HT1080 (cell line): ENCODE measurements at regions not wholly inside any gene's neighbourhood (a gene's known extent, or its start where the extent isn't known, plus 50 kb on each side); places are given as distances from the start of the nearest gene placed in this dataset.

Experiments used
- DNase-seq: peaks from one replicate; pipeline ENCODE4 v3.0.0-alpha.2; 2015; ENCODE audit warnings: low read depth

DNA sequence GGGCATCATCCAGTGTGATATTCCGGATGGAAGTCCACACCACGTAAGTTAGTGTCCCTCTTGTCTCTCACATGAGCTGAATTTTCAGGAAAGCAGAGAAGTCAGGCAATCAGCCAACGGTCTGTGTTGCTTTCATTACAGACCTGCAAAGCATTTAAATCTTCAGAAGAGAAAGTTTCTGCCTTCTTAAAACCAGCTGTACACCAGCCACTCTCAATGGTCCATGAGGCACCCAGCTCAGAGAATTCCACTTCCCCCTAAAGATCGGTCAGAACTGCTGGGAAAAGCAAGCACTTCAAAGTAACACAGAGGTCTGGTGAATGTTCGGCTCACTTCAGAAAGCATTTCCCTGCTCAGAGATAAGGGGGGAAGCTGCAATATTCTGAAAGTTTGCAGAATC lies 903.7 kb downstream of the EPHA3 start:
- no peak for DNase-seq

- no peak for DNase-seq
These were observed 904.2 kb downstream of the EPHA3 start for GRCh38 chr3:90011596-90011995.

DNA sequence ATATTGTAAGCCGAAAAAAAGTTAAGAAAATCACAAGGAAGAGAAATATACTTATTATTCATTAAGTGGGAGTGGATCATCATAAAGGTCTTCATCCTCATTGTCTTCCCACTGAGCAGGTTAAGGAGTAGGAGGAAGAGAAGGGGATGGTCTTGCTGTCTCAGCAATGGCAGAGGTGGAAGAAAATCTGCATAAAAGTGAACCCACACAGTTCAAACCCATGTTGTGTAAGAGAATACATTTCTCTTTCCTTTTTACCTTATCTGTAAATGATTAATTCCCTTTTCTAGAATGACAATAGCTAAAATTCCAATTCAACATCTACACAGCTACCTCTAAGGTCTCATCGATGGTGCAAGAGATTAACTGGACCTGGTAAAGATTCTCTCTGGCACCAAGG lies 904.6 kb downstream of the EPHA3 start:
- no peak for DNase-seq

- peak; percentile 4 for DNase-seq
These were observed 908.4 kb downstream of the EPHA3 start for GRCh38 chr3:90015688-90016356.

DNA sequence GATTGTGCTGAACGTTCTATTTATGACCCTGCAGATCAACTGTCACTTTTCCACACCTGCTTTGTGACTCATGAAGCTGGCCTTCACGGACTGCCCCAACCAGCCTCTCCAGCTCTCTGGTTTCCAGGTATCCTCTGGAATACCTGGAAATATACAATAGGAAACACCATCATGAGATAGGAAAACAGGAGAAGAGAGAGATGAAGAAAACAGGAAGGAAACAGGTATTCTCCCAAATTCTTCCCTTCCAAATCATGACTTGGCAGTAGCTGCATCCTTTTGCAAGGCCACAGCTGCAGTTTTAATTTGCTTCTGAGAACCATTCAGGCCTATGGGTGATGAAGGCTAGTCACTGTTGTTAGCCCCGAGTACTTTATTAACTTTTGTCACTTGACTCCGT lies 909.1 kb downstream of the EPHA3 start:
- no peak for DNase-seq

DNA sequence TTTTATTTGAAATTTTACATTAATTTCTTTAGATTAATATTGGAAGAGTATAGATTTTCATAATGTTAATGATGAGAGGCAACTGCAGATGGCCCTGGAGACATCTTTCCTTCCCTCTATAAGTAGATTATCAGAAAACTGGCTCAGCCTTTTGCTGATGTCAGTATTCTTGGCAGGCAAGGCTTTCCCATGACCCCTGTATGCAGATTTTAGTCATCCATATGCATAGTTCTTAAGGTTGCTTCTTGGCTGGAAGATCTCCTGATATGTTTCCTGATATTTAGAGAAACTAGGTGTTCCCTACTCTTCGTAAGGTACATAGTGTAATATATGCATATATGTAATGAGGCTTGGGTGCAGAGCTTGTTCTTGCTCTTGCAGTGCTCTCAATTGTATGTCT lies 911.4 kb downstream of the EPHA3 start:
- DNase-seq = no peak

DNA sequence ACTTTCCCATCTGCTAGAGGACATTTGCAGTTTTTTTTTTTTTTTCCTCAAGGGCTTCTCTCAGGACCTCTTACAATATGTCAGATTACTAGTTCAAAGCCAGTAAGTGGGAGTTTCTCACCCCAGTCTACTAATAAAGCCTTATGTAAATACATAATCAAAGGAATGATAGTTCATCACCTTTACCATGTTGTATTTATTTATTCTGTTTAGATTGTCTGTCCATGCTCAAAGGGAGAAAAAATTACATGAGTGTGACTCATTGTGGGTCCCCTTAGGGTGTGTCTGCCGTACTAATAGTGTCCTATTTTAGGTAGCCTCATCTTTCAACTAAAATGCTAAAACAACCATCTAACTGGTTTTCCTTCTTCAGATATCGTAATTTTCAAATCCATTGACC lies 917.6 kb downstream of the EPHA3 start:
- DNase-seq = no peak

DNA sequence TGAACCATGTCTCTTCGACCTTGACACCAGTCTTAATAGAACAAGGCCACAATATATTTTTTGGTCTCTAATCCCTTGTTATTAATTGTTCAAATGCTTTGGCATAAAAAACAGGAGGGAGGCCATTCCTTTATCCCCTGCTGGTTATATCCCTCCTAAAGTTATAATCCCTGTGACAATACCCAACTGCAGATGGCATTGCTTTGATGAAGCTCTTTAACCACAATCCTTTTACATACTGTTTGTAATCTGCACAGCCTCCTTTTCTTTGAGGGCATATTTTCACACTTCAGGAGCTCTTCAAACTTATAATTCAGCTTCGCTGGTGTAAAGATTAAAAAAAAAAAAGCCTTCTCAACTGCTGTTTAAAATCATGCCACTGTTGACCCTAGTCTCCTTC lies 919.0 kb downstream of the EPHA3 start:
- no peak for DNase-seq

GRCh38 chr3:90031121-90031520 lies 923.7 kb downstream of the EPHA3 start:
- no peak for DNase-seq

DNA sequence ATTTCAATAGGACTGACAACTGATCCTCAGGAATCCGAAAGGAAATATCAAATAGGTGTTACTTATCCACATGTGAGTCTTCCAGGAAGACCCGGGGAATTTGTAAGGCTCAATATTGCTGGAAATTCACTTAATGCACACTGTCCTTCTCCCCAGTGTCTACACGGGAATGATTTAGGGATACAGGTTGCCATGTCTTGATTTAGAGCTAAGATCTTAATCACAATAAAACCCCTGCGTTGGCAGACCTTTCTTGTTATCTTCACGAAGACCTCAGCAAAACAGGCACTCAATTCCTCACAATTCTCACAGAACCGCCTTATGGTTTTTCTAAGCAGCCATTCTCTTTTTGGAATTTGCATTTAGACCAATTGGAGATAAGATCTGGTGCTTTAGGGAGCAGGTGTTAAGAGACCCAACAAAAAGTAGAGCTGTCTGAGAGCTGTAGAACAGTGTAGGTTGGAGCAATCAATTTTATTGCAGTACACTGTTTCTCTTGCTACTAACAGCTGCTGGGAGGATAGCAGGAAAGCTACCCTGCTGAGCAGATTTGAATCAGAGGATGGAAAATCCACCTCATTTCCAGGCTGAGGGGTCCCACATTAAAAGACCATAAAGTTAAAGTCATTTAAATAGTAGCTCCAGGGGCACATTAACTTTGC lies 925.7 kb downstream of the EPHA3 start:
- no peak for DNase-seq

- DNase-seq = no peak
These were observed 926.6 kb downstream of the EPHA3 start for GRCh38 chr3:90034038-90034437.

- no peak for DNase-seq
These were observed 928.2 kb downstream of the EPHA3 start for GRCh38 chr3:90035643-90036042.

GRCh38 chr3:90036939-90037469 lies 929.6 kb downstream of the EPHA3 start:
- no peak for DNase-seq

- no peak for DNase-seq
These were observed 932.6 kb downstream of the EPHA3 start for GRCh38 chr3:90039994-90040393.

- no peak for DNase-seq
These were observed 933.1 kb downstream of the EPHA3 start for GRCh38 chr3:90040554-90040953.

DNA sequence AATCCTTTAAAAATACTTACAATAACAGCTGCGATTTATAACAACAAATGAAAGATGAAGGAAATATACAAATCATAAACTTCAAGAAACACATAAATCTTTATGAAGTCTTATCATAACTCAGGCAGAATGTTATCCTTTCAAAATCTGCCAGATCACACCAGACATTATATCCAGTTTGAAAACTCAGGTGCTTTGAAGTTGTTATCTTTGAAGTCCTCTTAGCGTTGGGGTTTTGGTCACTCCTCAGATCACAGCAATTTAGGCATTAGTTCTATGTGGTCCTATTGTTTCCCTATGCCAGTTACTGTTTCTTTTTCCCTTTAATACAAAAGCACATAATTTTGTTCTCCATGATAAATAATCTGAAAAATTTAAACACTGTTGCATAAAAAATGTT lies 934.6 kb downstream of the EPHA3 start:
- no peak for DNase-seq

GRCh38 chr3:90043287-90043686 lies 935.9 kb downstream of the EPHA3 start:
- DNase-seq = no peak

DNA sequence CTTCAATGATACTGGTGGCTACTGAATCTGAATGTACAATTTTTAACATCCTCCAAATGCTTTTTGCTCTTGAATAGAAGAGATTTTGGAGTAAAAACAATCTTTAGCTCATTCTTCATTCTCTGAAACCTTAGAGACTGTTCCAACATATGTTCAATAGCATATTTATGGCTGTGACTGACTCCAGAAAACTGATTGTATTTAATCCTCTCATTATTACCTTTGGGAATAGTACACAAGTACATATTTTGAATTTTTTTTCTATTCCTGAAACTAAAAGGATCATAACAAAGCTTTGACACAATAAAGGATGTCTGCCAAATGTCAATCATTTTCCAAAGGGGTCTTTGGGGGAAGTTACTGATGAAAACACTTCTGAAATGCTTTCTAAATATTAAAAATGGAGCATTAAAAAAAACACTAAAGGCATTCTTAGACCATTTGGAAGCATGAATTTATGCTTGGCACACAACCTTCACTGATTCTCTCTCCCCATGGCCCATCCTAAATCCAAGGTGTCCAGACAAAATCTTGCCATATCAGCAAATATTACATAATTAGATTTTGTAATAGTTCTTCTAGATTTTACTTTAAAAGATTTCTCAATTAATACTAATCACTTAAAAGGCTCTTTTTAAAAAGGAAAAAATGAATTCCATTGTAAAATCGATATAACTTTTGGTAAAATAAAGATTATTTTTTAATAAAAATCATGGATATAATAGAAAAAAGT lies 936.8 kb downstream of the EPHA3 start:
- no peak for DNase-seq

- no peak for DNase-seq
These were observed 945.1 kb downstream of the EPHA3 start for GRCh38 chr3:90052425-90052950.

GRCh38 chr3:90054311-90054710 lies 946.9 kb downstream of the EPHA3 start:
- no peak for DNase-seq

DNA sequence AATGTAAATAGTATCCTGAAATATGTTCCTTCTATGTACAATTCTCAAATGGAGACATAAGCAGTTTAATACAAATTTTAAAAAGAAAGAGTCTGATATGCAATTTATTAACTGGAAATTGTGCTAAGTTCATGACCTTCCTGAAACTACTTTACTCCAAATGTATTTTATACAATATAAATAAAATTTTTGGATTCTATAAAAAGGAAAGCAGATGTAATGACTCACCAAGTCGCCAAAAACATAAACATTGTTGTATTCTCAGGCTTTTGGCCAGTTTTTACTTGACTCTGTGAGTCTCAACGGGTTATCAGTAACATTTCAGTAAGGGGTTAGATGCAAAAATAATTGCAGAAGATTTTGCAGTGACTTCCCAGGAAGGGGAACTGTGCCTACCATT lies 948.2 kb downstream of the EPHA3 start:
- no peak for DNase-seq
